ENCODE measurements at regions not wholly inside any gene's neighbourhood (a gene's known extent, or its start where the extent isn't known, plus 50 kb on each side); places are given as distances from the start of the nearest gene placed in this dataset.
"Not testable (repeated sequence)": the region's sequence is repeated elsewhere in the genome, so short reads cannot be mapped to it uniquely, and the experiment has no call there.

- no peaks in the 10 kb centered on the region for H3K4me1 Mint-ChIP-seq
- DNase-seq = no peak
- no peak overlapping the region for H3K4me3 Mint-ChIP-seq
- peaks cover 6% of the 10 kb centered on the region for H3K9me3 Mint-ChIP-seq
- no peak overlapping the region for H3K27ac Mint-ChIP-seq
- H3K27me3 Mint-ChIP-seq = no peaks in the 10 kb centered on the region
- CTCF ChIA-PET = no interaction called here
- H3K36me3 Mint-ChIP-seq = no peaks in the 10 kb centered on the region
These were observed 228.1 kb downstream of the FZD1 start for GRCh38 chr7:91492317-91492716.

GRCh38 chr7:91492773-91493172, 228.5 kb downstream of the FZD1 start:
- H3K36me3 Mint-ChIP-seq = no peaks in the 10 kb centered on the region
- no peak overlapping the region for H3K27ac Mint-ChIP-seq
- H3K4me1 Mint-ChIP-seq = no peaks in the 10 kb centered on the region
- CTCF ChIA-PET = no interaction called here
- H3K27me3 Mint-ChIP-seq = no peaks in the 10 kb centered on the region
- H3K4me3 Mint-ChIP-seq = no peak overlapping the region
- no peak for DNase-seq
- H3K9me3 Mint-ChIP-seq = peaks cover 7% of the 10 kb centered on the region

GRCh38 chr7:91494450-91494849, 230.2 kb downstream of the FZD1 start:
- Mint-ChIP-seq H3K27me3 (no peaks in the 10 kb centered on the region), H3K36me3 (no peaks in the 10 kb centered on the region), H3K4me3 (no peak overlapping the region), H3K4me1 (no peaks in the 10 kb centered on the region), H3K27ac (no peak overlapping the region), H3K9me3 (peaks cover 7% of the 10 kb centered on the region)
- CTCF ChIA-PET = no interaction called here
- DNase-seq = no peak

GRCh38 chr7:91496251-91496820, 232.1 kb downstream of the FZD1 start:
- Mint-ChIP-seq H3K27ac (no peak overlapping the region), H3K36me3 (no peaks in the 10 kb centered on the region), H3K27me3 (no peaks in the 10 kb centered on the region), H3K4me1 (no peaks in the 10 kb centered on the region), H3K4me3 (no peak overlapping the region), H3K9me3 (peaks cover 15% of the 10 kb centered on the region)
- no peak for DNase-seq
- CTCF ChIA-PET = no interaction called here

GRCh38 chr7:91497277-91497676, 233.0 kb downstream of the FZD1 start:
- H3K4me1 Mint-ChIP-seq, CTCF ChIA-PET, H3K4me3 Mint-ChIP-seq, H3K27ac Mint-ChIP-seq, H3K36me3 Mint-ChIP-seq, DNase-seq, H3K27me3 Mint-ChIP-seq: not testable (repeated sequence)
- peaks cover 15% of the 10 kb centered on the region for H3K9me3 Mint-ChIP-seq

- no peaks in the 10 kb centered on the region for H3K4me1 Mint-ChIP-seq
- no peak overlapping the region for H3K4me3 Mint-ChIP-seq
- CTCF ChIA-PET = no interaction called here
- H3K36me3 Mint-ChIP-seq = no peaks in the 10 kb centered on the region
- H3K9me3 Mint-ChIP-seq = peaks cover 7% of the 10 kb centered on the region
- DNase-seq = no peak
- H3K27ac Mint-ChIP-seq = no peak overlapping the region
- no peaks in the 10 kb centered on the region for H3K27me3 Mint-ChIP-seq
These were observed 239.8 kb downstream of the FZD1 start for GRCh38 chr7:91503934-91504555.

- peaks cover 7% of the 10 kb centered on the region for H3K9me3 Mint-ChIP-seq
- no peak overlapping the region for H3K27ac Mint-ChIP-seq
- H3K27me3 Mint-ChIP-seq = no peaks in the 10 kb centered on the region
- H3K4me1 Mint-ChIP-seq = no peaks in the 10 kb centered on the region
- no peak overlapping the region for H3K4me3 Mint-ChIP-seq
- H3K36me3 Mint-ChIP-seq = no peaks in the 10 kb centered on the region
- CTCF ChIA-PET = no interaction called here
- no peak for DNase-seq
These were observed 240.7 kb downstream of the FZD1 start for GRCh38 chr7:91504919-91505318.

GRCh38 chr7:91506966-91507365, 242.7 kb downstream of the FZD1 start:
- H3K9me3 Mint-ChIP-seq, H3K27me3 Mint-ChIP-seq, H3K36me3 Mint-ChIP-seq, DNase-seq, H3K27ac Mint-ChIP-seq, CTCF ChIA-PET, H3K4me3 Mint-ChIP-seq, H3K4me1 Mint-ChIP-seq: not testable (repeated sequence)

GRCh38 chr7:91511861-91512260, 247.6 kb downstream of the FZD1 start:
- H3K4me3 Mint-ChIP-seq, H3K9me3 Mint-ChIP-seq, H3K27me3 Mint-ChIP-seq, H3K27ac Mint-ChIP-seq, H3K4me1 Mint-ChIP-seq, H3K36me3 Mint-ChIP-seq, DNase-seq, CTCF ChIA-PET: not testable (repeated sequence)

- Mint-ChIP-seq H3K4me3 (no peak overlapping the region), H3K9me3 (peaks cover 1% of the 10 kb centered on the region), H3K36me3 (no peaks in the 10 kb centered on the region), H3K27ac (no peak overlapping the region), H3K27me3 (no peaks in the 10 kb centered on the region), H3K4me1 (no peaks in the 10 kb centered on the region)
- DNase-seq = no peak
- CTCF ChIA-PET = no interaction called here
These were observed 248.7 kb downstream of the FZD1 start for GRCh38 chr7:91512958-91513357.

- Mint-ChIP-seq H3K36me3 (no peaks in the 10 kb centered on the region), H3K27me3 (no peaks in the 10 kb centered on the region), H3K4me1 (no peaks in the 10 kb centered on the region), H3K4me3 (no peak overlapping the region), H3K27ac (no peak overlapping the region), H3K9me3 (peaks cover 1% of the 10 kb centered on the region)
- CTCF ChIA-PET = no interaction called here
- no peak for DNase-seq
These were observed 250.4 kb downstream of the FZD1 start for GRCh38 chr7:91514591-91514990.

- DNase-seq = no peak
- no peaks in the 10 kb centered on the region for H3K27me3 Mint-ChIP-seq
- CTCF ChIA-PET = no interaction called here
- H3K9me3 Mint-ChIP-seq = peaks cover 1% of the 10 kb centered on the region
- H3K27ac Mint-ChIP-seq = no peak overlapping the region
- no peak overlapping the region for H3K4me3 Mint-ChIP-seq
- H3K4me1 Mint-ChIP-seq = no peaks in the 10 kb centered on the region
- H3K36me3 Mint-ChIP-seq = no peaks in the 10 kb centered on the region
These were observed 251.7 kb downstream of the FZD1 start for GRCh38 chr7:91515961-91516360.

- no peak for DNase-seq
- CTCF ChIA-PET = no interaction called here
- no peak overlapping the region for H3K27ac Mint-ChIP-seq
- no peaks in the 10 kb centered on the region for H3K36me3 Mint-ChIP-seq
- no peaks in the 10 kb centered on the region for H3K27me3 Mint-ChIP-seq
- H3K9me3 Mint-ChIP-seq = no peaks in the 10 kb centered on the region
- no peaks in the 10 kb centered on the region for H3K4me1 Mint-ChIP-seq
- no peak overlapping the region for H3K4me3 Mint-ChIP-seq
These were observed 253.1 kb downstream of the FZD1 start for GRCh38 chr7:91517201-91517785.

- Mint-ChIP-seq H3K9me3 (no peaks in the 10 kb centered on the region), H3K27me3 (no peaks in the 10 kb centered on the region), H3K27ac (no peak overlapping the region), H3K4me3 (no peak overlapping the region), H3K36me3 (no peaks in the 10 kb centered on the region), H3K4me1 (no peaks in the 10 kb centered on the region)
- CTCF ChIA-PET = no interaction called here
- no peak for DNase-seq
These were observed 253.8 kb downstream of the FZD1 start for GRCh38 chr7:91518058-91518457.

- Mint-ChIP-seq H3K4me1 (no peaks in the 10 kb centered on the region), H3K36me3 (no peaks in the 10 kb centered on the region), H3K4me3 (no peak overlapping the region), H3K9me3 (no peaks in the 10 kb centered on the region), H3K27me3 (no peaks in the 10 kb centered on the region), H3K27ac (no peak overlapping the region)
- DNase-seq = no peak
- CTCF ChIA-PET = no interaction called here
These were observed 255.3 kb downstream of the FZD1 start for GRCh38 chr7:91519241-91520158.

Measured in activated naive CD4-positive, alpha-beta T cell treated with anti-CD3 and anti-CD28 coated beads, Interleukin-2, amount 10 ng/mL, durations not matched to agents 7 days and 5 days (primary cell).